ENCODE measurements at regions not wholly inside any gene's neighbourhood (a gene's known extent, or its start where the extent isn't known, plus 50 kb on each side); places are given as distances from the start of the nearest gene placed in this dataset.

GRCh38 chr2:176392249-176392648 is 123.0 kb downstream of the MTX2 start:
- TF ChIP-seq POLR2AphosphoS5 (IDR thresholded peaks at IDR 0.05; ENCODE audit: low read depth, low read length) = no peak
- TF ChIP-seq POLR2A (IDR thresholded peaks at IDR 0.05; ENCODE audit: low read depth, low read length) = no peak
- TF ChIP-seq SPI1 (IDR thresholded peaks at IDR 0.05; ENCODE audit: low read depth, low read length) = no peak
- no peak for TF ChIP-seq TAF1 (IDR thresholded peaks at IDR 0.05; ENCODE audit: low read depth, low read length)
- TF ChIP-seq POU2F2 (IDR thresholded peaks at IDR 0.05; ENCODE audit: low read depth, low read length) = no peak

Data from GM12891 (cell line).